ENCODE measurements at regions not wholly inside any gene's neighbourhood (a gene's known extent, or its start where the extent isn't known, plus 50 kb on each side); places are given as distances from the start of the nearest gene placed in this dataset.

- TF ChIP-seq CTCF (IDR thresholded peaks at IDR 0.05; ENCODE audit: low read depth, low read length) = no peak
- TF ChIP-seq MAX (IDR thresholded peaks at IDR 0.05; ENCODE audit: low read depth, low read length) = no peak
- no peak for TF ChIP-seq POLR2A (IDR thresholded peaks at IDR 0.05; ENCODE audit: extremely low read depth, insufficient read length)
- no peak for TF ChIP-seq MYC (IDR thresholded peaks at IDR 0.05; ENCODE audit: low read depth, low read length)
These were observed 125.0 kb upstream of the AKR1E2 start for GRCh38 chr10:4701016-4701415.

Data from NB4 (cell line).